Left ventricle myocardium inferior (tissue), 1 donor: ENCODE measurements at regions not wholly inside any gene's neighbourhood (a gene's known extent, or its start where the extent isn't known, plus 50 kb on each side); places are given as distances from the start of the nearest gene placed in this dataset.

Source experiments
- DNase-seq: peaks from one replicate; pipeline ENCODE4 v3.0.0-alpha.2; 2020
- H3K27ac ChIP-seq: fragments of 200-600 bp; replicated peaks from 2 replicates; pipeline ENCODE4 v1.8.0; 2021
- H3K27me3 ChIP-seq: fragments of 200-600 bp; 2 replicates; pipeline ENCODE4 v1.8.0; 2021; ENCODE audit warnings: low read depth
- H3K36me3 ChIP-seq: fragments of 200-600 bp; 2 replicates; pipeline ENCODE4 v1.8.0; 2021
- H3K4me1 ChIP-seq: fragments of 200-600 bp; 2 replicates; pipeline ENCODE4 v1.8.0; 2021
- H3K4me3 ChIP-seq: fragments of 200-600 bp; 2 replicates; pipeline ENCODE4 v1.8.0; 2021; ENCODE audit warnings: mild to moderate bottlenecking, moderate library complexity
- H3K9me3 ChIP-seq: fragments of 200-600 bp; replicated peaks from 2 replicates; pipeline ENCODE4 v1.8.0; 2021
- intact Hi-C: fragments of 100-400 bp; cut with micrococcal nuclease; formaldehyde crosslinking; loops from one replicate; pipeline ENCODE4 v1.11.0; 2022
- TF ChIP-seq, protein P1 (sequence below): fragments of 200-600 bp; IDR thresholded peaks from 2 replicates; pipeline ENCODE4 v1.8.0; 2021; ENCODE audit warnings: antibody characterized with exemption, mild to moderate bottlenecking, borderline replicate concordance
- donor health status: DM: no; HTN: yes; CAD: no; lungs with severe emphysema.

DNA sequence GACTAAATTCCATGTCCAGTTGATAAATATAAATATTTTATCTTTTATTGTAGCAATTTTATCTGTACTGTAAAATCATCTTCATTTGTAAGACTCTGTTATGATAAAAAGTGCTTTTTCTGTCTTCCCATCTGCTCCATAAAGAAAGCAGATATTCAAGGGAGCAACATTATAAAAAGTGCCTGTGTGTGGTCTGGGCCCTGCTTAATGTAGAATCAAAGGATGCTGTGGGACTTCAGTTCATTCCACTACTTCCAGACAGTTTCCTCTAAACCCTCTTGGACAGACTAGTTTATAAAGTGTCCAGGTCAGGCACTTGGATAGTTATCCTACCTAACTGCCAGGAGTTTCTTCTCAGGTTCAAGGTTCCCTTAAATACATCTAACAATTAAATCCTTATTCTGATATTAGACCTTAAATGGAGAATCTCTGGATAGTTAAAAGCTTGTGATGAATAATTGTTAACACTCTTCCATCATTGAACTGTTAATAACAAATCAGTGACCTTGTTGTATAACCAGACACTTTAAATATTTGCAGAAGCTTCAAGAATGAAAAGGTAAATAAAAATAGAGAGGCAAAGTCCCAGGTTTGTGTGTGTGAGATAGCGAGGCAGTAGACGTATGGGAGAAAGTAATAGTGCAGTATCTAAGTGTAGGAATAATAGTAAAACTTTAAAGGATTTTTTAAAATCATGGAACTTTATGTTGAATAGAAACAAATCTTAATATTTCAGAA lies 237.5 kb upstream of the CTSO start:
- TF ChIP-seq, protein P1, sequence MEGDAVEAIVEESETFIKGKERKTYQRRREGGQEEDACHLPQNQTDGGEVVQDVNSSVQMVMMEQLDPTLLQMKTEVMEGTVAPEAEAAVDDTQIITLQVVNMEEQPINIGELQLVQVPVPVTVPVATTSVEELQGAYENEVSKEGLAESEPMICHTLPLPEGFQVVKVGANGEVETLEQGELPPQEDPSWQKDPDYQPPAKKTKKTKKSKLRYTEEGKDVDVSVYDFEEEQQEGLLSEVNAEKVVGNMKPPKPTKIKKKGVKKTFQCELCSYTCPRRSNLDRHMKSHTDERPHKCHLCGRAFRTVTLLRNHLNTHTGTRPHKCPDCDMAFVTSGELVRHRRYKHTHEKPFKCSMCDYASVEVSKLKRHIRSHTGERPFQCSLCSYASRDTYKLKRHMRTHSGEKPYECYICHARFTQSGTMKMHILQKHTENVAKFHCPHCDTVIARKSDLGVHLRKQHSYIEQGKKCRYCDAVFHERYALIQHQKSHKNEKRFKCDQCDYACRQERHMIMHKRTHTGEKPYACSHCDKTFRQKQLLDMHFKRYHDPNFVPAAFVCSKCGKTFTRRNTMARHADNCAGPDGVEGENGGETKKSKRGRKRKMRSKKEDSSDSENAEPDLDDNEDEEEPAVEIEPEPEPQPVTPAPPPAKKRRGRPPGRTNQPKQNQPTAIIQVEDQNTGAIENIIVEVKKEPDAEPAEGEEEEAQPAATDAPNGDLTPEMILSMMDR = no peak
- Histone ChIP-seq H3K4me1 (no peaks in the 10 kb centered on the region), H3K9me3 (no peaks in the 10 kb centered on the region), H3K27ac (no peak overlapping the region), H3K4me3 (no peak overlapping the region), H3K36me3 (no peaks in the 10 kb centered on the region), H3K27me3 (no peaks in the 10 kb centered on the region)
- no peak for DNase-seq
- intact Hi-C loops = no loop called here

DNA sequence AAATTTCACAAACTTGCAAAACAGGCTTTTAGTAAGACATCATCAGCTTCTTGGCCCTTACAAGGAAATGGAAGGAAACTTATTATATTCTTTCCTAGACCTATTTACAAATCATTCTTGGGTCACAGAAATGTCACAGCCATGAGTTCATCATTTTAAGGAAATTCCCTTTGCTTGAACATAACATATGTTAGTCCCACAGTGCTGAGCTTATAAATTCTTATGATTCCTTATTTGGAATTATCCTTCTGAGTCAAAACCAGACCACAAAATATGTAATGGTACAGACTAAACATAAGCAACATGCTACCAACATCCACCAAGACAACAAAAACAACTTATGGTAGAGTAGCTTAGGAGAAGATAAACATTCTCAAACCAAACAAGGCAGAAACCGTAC lies 236.9 kb upstream of the CTSO start:
- Histone ChIP-seq H3K9me3 (no peaks in the 10 kb centered on the region), H3K4me3 (no peak overlapping the region), H3K27me3 (no peaks in the 10 kb centered on the region), H3K27ac (no peak overlapping the region), H3K4me1 (no peaks in the 10 kb centered on the region), H3K36me3 (no peaks in the 10 kb centered on the region)
- no peak for DNase-seq
- intact Hi-C loops = no loop called here
- TF ChIP-seq, protein P1 = no peak

DNA sequence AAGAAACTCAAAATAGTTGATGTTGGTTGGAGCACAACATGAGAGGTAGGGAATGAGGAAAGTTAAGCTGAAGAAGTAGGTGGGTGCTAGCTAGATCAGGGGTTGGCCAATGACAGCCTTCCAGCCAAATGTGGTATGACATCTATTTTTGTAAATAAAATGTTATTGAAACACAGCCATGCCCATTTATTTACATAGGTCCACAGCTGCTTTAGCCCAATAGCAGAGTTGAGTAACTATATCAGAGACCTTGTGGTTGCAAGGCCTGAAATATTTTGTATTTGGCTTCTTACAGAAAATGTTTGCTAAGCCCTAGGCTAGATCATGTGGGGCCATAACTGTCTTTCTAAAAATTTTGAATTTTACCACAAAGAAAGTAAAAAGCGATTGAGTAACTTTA lies 234.9 kb upstream of the CTSO start:
- intact Hi-C loops = no loop called here
- H3K4me3 ChIP-seq = no peak overlapping the region
- H3K36me3 ChIP-seq = no peaks in the 10 kb centered on the region
- H3K4me1 ChIP-seq = no peaks in the 10 kb centered on the region
- no peak for DNase-seq
- H3K9me3 ChIP-seq = no peaks in the 10 kb centered on the region
- TF ChIP-seq, protein P1 = no peak
- no peaks in the 10 kb centered on the region for H3K27me3 ChIP-seq
- H3K27ac ChIP-seq = no peak overlapping the region

DNA sequence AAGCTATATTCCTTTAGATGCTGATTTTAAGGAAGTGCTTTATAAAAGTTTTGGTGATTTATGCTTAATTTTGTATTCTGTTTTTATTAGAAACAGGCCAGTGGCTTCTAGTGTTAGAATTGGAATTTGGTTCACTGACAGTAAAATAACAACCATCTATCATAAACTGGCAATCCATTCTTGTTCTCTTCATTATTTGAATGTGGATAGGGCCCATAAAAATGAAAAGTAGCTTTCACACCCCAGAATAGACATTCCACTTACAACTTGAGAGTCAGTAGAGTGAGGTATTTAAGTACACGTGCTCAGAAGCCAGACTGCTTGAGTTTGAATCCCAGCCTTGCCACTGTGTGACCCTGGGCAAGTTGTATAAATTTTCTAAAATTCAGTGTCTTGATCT lies 232.4 kb upstream of the CTSO start:
- no peaks in the 10 kb centered on the region for H3K9me3 ChIP-seq
- H3K27me3 ChIP-seq = no peaks in the 10 kb centered on the region
- no peak for DNase-seq
- H3K4me1 ChIP-seq = no peaks in the 10 kb centered on the region
- H3K36me3 ChIP-seq = no peaks in the 10 kb centered on the region
- no peak overlapping the region for H3K27ac ChIP-seq
- TF ChIP-seq, protein P1 = no peak
- no peak overlapping the region for H3K4me3 ChIP-seq
- intact Hi-C loops = no loop called here

DNA sequence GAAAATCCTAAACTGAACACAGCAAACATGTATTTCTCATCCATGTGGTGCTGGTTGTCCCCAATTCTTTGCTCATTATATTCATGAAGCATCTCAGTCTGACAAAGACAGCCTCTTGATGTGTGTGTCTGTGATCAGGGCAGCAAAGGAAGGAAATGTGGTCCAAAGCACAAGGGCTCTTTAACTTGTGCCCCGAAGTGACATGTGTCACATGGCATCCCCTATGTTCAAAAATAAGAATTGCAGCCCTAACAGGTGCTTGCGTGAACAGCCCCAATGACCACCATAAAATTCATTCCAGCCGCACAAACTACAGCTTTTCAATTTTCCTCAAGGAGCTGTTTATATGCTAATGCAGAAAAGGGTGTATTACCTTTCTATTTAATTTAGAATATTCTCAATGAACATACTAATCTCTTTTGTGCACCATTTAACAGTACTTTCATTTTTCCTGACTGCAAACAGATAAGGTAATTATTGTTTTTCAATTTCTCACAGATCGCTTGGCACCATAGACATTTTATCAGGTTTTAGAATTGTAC lies 231.9 kb upstream of the CTSO start:
- H3K36me3 ChIP-seq = no peaks in the 10 kb centered on the region
- no peak overlapping the region for H3K4me3 ChIP-seq
- H3K4me1 ChIP-seq = no peaks in the 10 kb centered on the region
- TF ChIP-seq, protein P1 = no peak
- no peaks in the 10 kb centered on the region for H3K27me3 ChIP-seq
- intact Hi-C loops = no loop called here
- H3K27ac ChIP-seq = no peak overlapping the region
- no peak for DNase-seq
- no peaks in the 10 kb centered on the region for H3K9me3 ChIP-seq
